ENCODE measurements at regions not wholly inside any gene's neighbourhood (a gene's known extent, or its start where the extent isn't known, plus 50 kb on each side); places are given as distances from the start of the nearest gene placed in this dataset.
A peak's percentile ranks its signal among the peaks of the same experiment; 100 is the strongest.

GRCh38 chr10:4398602-4399001 is 427.4 kb upstream of the AKR1E2 start:
- intact Hi-C loops (cut with micrococcal nuclease; ENCODE audit: unreplicated experiment), result no loop called here

GRCh38 chr10:4397337-4397736 is 428.7 kb upstream of the AKR1E2 start:
- in situ Hi-C loops (cut with HindIII; ENCODE audit: low pct_unique_long_range_greater_than_20kb, low sequenced_read_pairs) (no loop called here), intact Hi-C loops (cut with micrococcal nuclease; ENCODE audit: unreplicated experiment) (no loop called here)

More at GRCh38 chr10:4398602-4399001, 427.4 kb upstream of the AKR1E2 start:
- H3K4me3 ChIP-seq (ENCODE audit: low read depth in 2 of 2, low read length in 2 of 2), result no peak overlapping the region
- DNase-seq (ENCODE audit: low read depth, low spot score) (no peak), ATAC-seq (no peak)
- ChIA-PET POLR2A (no interaction called here), CTCF (interaction anchor here (0.6 kb wide), 1 partner anchor 42 kb away, joined by 3 read pairs; no protein-coding TSS in a partner anchor)
- H3K9me3 ChIP-seq (ENCODE audit: control insufficient read depth, insufficient read depth, low read depth, low read length), result peaks cover 8% of the 10 kb centered on the region; the same call in 1 of the 2 replicates
- H3K27me3 ChIP-seq (ENCODE audit: control insufficient read depth, insufficient read depth, low read length), result no peaks in the 10 kb centered on the region
- no peaks in the 10 kb centered on the region for H3K4me1 ChIP-seq (ENCODE audit: control insufficient read depth, insufficient read depth, low read length)
- no TSS peak for BruUV-seq (replicated peaks)
- H3K27ac ChIP-seq (ENCODE audit: low read length), result no peak overlapping the region
- in situ Hi-C loops (cut with HindIII; ENCODE audit: low pct_unique_long_range_greater_than_20kb, low sequenced_read_pairs), result no loop called here
- TF ChIP-seq CTCF (IDR thresholded peaks at IDR 0.05), result no peak
- TF ChIP-seq TCF7L2 (IDR thresholded peaks at IDR 0.05; ENCODE audit: low read depth, low read length), result no peak
- TF ChIP-seq POLR2AphosphoS5 (IDR thresholded peaks at IDR 0.05; ENCODE audit: low read depth, low read length), result no peak
- no peak for TF ChIP-seq SIN3A (IDR thresholded peaks at IDR 0.05; ENCODE audit: borderline replicate concordance, insufficient read depth, low read depth, low read length)
- no peak for TF ChIP-seq REST (IDR thresholded peaks at IDR 0.05; ENCODE audit: insufficient read depth in 1 of 2, low read depth in 2 of 2, low read length in 1 of 2)
- no peaks in the 10 kb centered on the region; the same call in 1 of the 2 replicates for H3K36me3 ChIP-seq (ENCODE audit: control insufficient read depth, insufficient read depth, low read length)

More at GRCh38 chr10:4397337-4397736, 428.7 kb upstream of the AKR1E2 start:
- DNase-seq (ENCODE audit: low read depth, low spot score), result no peak
- Histone ChIP-seq H3K27ac (ENCODE audit: low read length) (peak overlapping the region; percentile 23; the same call in 1 of the 2 replicates), H3K4me1 (ENCODE audit: control insufficient read depth, insufficient read depth, low read length) (no peaks in the 10 kb centered on the region), H3K36me3 (ENCODE audit: control insufficient read depth, insufficient read depth, low read length) (no peaks in the 10 kb centered on the region; the same call in 1 of the 2 replicates), H3K4me3 (ENCODE audit: low read depth in 2 of 2, low read length in 2 of 2) (no peak overlapping the region), H3K9me3 (ENCODE audit: control insufficient read depth, insufficient read depth, low read depth, low read length) (peaks cover 9% of the 10 kb centered on the region; the same call in 1 of the 2 replicates), H3K27me3 (ENCODE audit: control insufficient read depth, insufficient read depth, low read length) (no peaks in the 10 kb centered on the region)
- ChIA-PET POLR2A (no interaction called here), CTCF (no interaction called here)
- ATAC-seq, result no peak
- no peak for TF ChIP-seq REST (IDR thresholded peaks at IDR 0.05; ENCODE audit: insufficient read depth in 1 of 2, low read depth in 2 of 2, low read length in 1 of 2)
- TF ChIP-seq TCF7L2 (IDR thresholded peaks at IDR 0.05; ENCODE audit: low read depth, low read length), result no peak
- TF ChIP-seq CTCF (IDR thresholded peaks at IDR 0.05), result no peak
- TF ChIP-seq POLR2AphosphoS5 (IDR thresholded peaks at IDR 0.05; ENCODE audit: low read depth, low read length), result no peak
- no peak for TF ChIP-seq SIN3A (IDR thresholded peaks at IDR 0.05; ENCODE audit: borderline replicate concordance, insufficient read depth, low read depth, low read length)
- BruUV-seq (replicated peaks), result no TSS peak

Measured in Panc1 (cell line).